ENCODE measurements at regions not wholly inside any gene's neighbourhood (a gene's known extent, or its start where the extent isn't known, plus 50 kb on each side); places are given as distances from the start of the nearest gene placed in this dataset.

- peaks cover 0 to 11% (median 0%) of the 10 kb centered on the region in 3 donors for H3K9me3 ChIP-seq (ENCODE audit: control extremely low read depth in 1 of 3, control insufficient read depth in 2 of 3, insufficient read depth in 1 of 3, low read length in 2 of 3)
- DNase-seq: no peak
- H4K20me1 ChIP-seq (ENCODE audit: control insufficient read depth, insufficient read depth, low read length, poor library complexity, severe bottlenecking): no peaks in the 10 kb centered on the region
- no CpG with 5 or more reads among the region's 2 CpGs for WGBS (ENCODE audit: insufficient coverage)
- TF ChIP-seq EZH2 (IDR thresholded peaks at IDR 0.05; ENCODE audit: borderline replicate concordance, insufficient read depth, low read depth, low read length, poor library complexity, severe bottlenecking): no peak
- TF ChIP-seq CTCF (IDR thresholded peaks at IDR 0.05): no peak
- H3K4me1 Mint-ChIP-seq: no peaks in the 10 kb centered on the region
- H3K36me3 ChIP-seq (replicated peaks in 1 of 2; ENCODE audit: control extremely low read depth in 1 of 2, control insufficient read depth in 1 of 2, extremely low read depth in 1 of 2, insufficient read depth in 2 of 2, low read length in 1 of 2): no peaks in the 10 kb centered on the region
- H3K9me3 Mint-ChIP-seq (ENCODE audit: insufficient read depth): no peaks in the 10 kb centered on the region
- H3K27me3 Mint-ChIP-seq: no peaks in the 10 kb centered on the region
- no peak for ATAC-seq (ENCODE audit: low read depth)
- no peak overlapping the region for H3K27ac ChIP-seq (ENCODE audit: low read length in 2 of 2)
- ChIA-PET POLR2A (no interaction called here), CTCF (no interaction called here)
- H3K4me3 Mint-ChIP-seq: no peak overlapping the region
- no peaks in the 10 kb centered on the region for H3K4me1 ChIP-seq (ENCODE audit: control insufficient read depth in 2 of 2, insufficient read depth in 2 of 2, low read length in 2 of 2)
- H3K27me3 ChIP-seq (replicated peaks in 1 of 4; ENCODE audit: control extremely low read depth in 1 of 4, control insufficient read depth in 3 of 4, insufficient read depth in 4 of 4, low read length in 3 of 4): no peaks in the 10 kb centered on the region
- no peak overlapping the region for H3K4me3 ChIP-seq (ENCODE audit: control extremely low read depth in 1 of 5, extremely low read depth in 1 of 5, insufficient read depth in 1 of 5, low read depth in 2 of 5, low read length in 4 of 5)
- no peak overlapping the region for H3K4me2 ChIP-seq (replicated peaks; ENCODE audit: low read depth, low read length, poor library complexity, severe bottlenecking)
- H3K79me2 ChIP-seq (ENCODE audit: control insufficient read depth, insufficient read depth, low read length): no peaks in the 10 kb centered on the region
- H3K9ac ChIP-seq (ENCODE audit: low read length): no peak overlapping the region
- no peak overlapping the region for H2AFZ ChIP-seq (ENCODE audit: insufficient read depth, low read depth, low read length, poor library complexity, severe bottlenecking)
- H3K27ac Mint-ChIP-seq: no peak overlapping the region
- intact Hi-C loops (cut with micrococcal nuclease): no loop called here
Measured at GRCh38 chr2:6083136-6083535, 391.0 kb downstream of the SOX11 start.

GRCh38 chr2:6089474-6089873 is 397.3 kb downstream of the SOX11 start:
- H2AFZ ChIP-seq (ENCODE audit: insufficient read depth, low read depth, low read length, poor library complexity, severe bottlenecking): no peak overlapping the region
- H3K4me1 Mint-ChIP-seq: no peaks in the 10 kb centered on the region
- no peaks in the 10 kb centered on the region for H3K27me3 Mint-ChIP-seq
- no CpG with 5 or more reads among the region's 3 CpGs for WGBS (ENCODE audit: insufficient coverage)
- H4K20me1 ChIP-seq (ENCODE audit: control insufficient read depth, insufficient read depth, low read length, poor library complexity, severe bottlenecking): no peaks in the 10 kb centered on the region
- no peak overlapping the region for H3K4me2 ChIP-seq (replicated peaks; ENCODE audit: low read depth, low read length, poor library complexity, severe bottlenecking)
- H3K79me2 ChIP-seq (ENCODE audit: control insufficient read depth, insufficient read depth, low read length): no peaks in the 10 kb centered on the region
- H3K9me3 Mint-ChIP-seq (ENCODE audit: insufficient read depth): no peaks in the 10 kb centered on the region
- TF ChIP-seq CTCF (IDR thresholded peaks at IDR 0.05): no peak
- TF ChIP-seq EZH2 (IDR thresholded peaks at IDR 0.05; ENCODE audit: borderline replicate concordance, insufficient read depth, low read depth, low read length, poor library complexity, severe bottlenecking): no peak
- H3K27ac Mint-ChIP-seq: no peak overlapping the region
- peaks cover 0 to 5% (median 0%) of the 10 kb centered on the region in 3 donors for H3K9me3 ChIP-seq (ENCODE audit: control extremely low read depth in 1 of 3, control insufficient read depth in 2 of 3, insufficient read depth in 1 of 3, low read length in 2 of 3)
- no peak for ATAC-seq (ENCODE audit: low read depth)
- ChIA-PET CTCF (no interaction called here), POLR2A (no interaction called here)
- H3K4me1 ChIP-seq (ENCODE audit: control insufficient read depth in 2 of 2, insufficient read depth in 2 of 2, low read length in 2 of 2): no peaks in the 10 kb centered on the region
- H3K36me3 ChIP-seq (replicated peaks in 1 of 2; ENCODE audit: control extremely low read depth in 1 of 2, control insufficient read depth in 1 of 2, extremely low read depth in 1 of 2, insufficient read depth in 2 of 2, low read length in 1 of 2): no peaks in the 10 kb centered on the region
- DNase-seq: no peak
- no peak overlapping the region for H3K4me3 Mint-ChIP-seq
- H3K27ac ChIP-seq (ENCODE audit: low read length in 2 of 2): no peak overlapping the region
- no peaks in the 10 kb centered on the region for H3K27me3 ChIP-seq (replicated peaks in 1 of 4; ENCODE audit: control extremely low read depth in 1 of 4, control insufficient read depth in 3 of 4, insufficient read depth in 4 of 4, low read length in 3 of 4)
- H3K9ac ChIP-seq (ENCODE audit: low read length): no peak overlapping the region
- intact Hi-C loops (cut with micrococcal nuclease): no loop called here
- H3K4me3 ChIP-seq (ENCODE audit: control extremely low read depth in 1 of 5, extremely low read depth in 1 of 5, insufficient read depth in 1 of 5, low read depth in 2 of 5, low read length in 4 of 5): no peak overlapping the region

Measured in B cell (primary cell).